Neuronal stem cell (in vitro differentiated cells): ENCODE measurements at regions not wholly inside any gene's neighbourhood (a gene's known extent, or its start where the extent isn't known, plus 50 kb on each side); places are given as distances from the start of the nearest gene placed in this dataset.

Source experiments
- DNase-seq: peaks from one replicate; pipeline ENCODE4 v3.0.0-alpha.2; 2013; ENCODE audit warnings: low spot score
- H2AFZ ChIP-seq: one replicate; pipeline ENCODE4 v1.6.1; 2013; ENCODE audit warnings: mild to moderate bottlenecking, low read length, inconsistent platforms
- H2AK5ac ChIP-seq: 2 replicates; pipeline ENCODE4 v1.6.1; 2013; ENCODE audit warnings: low read depth, mild to moderate bottlenecking, inconsistent platforms, low read length, moderate library complexity, mixed read lengths
- H2BK120ac ChIP-seq: 2 replicates; pipeline ENCODE4 v1.6.1; 2013; ENCODE audit warnings: low read depth, mild to moderate bottlenecking, inconsistent platforms, low read length, moderate library complexity, mixed read lengths
- H2BK12ac ChIP-seq: one replicate; pipeline ENCODE4 v1.6.1; 2013; ENCODE audit warnings: low read length, inconsistent platforms
- H2BK15ac ChIP-seq: 2 replicates; pipeline ENCODE4 v1.6.1; 2013; ENCODE audit warnings: mild to moderate bottlenecking, low read length, inconsistent platforms, mixed read lengths
- H2BK5ac ChIP-seq: one replicate; pipeline ENCODE4 v1.6.1; 2013; ENCODE audit warnings: inconsistent platforms, mild to moderate bottlenecking, low read length, moderate library complexity
- H3K14ac ChIP-seq: one replicate; pipeline ENCODE4 v1.6.1; 2013; ENCODE audit warnings: low read length, inconsistent platforms
- H3K18ac ChIP-seq: 2 replicates; pipeline ENCODE4 v1.6.1; 2013; ENCODE audit warnings: low read length, inconsistent platforms
- H3K23ac ChIP-seq: 2 replicates; pipeline ENCODE4 v1.6.1; 2013; ENCODE audit warnings: low read depth, mild to moderate bottlenecking, mixed read lengths, low read length, inconsistent platforms; ENCODE audit not compliant: poor library complexity
- H3K27ac ChIP-seq: replicated peaks from 3 replicates; pipeline ENCODE4 v1.5.1; 2013; ENCODE audit warnings: low read length, inconsistent platforms
- H3K27me3 ChIP-seq, 3 experiments: 2 replicates each; pipeline ENCODE4 v1.6.1; 2013; ENCODE audit warnings: low read length in 3 of 3, mild to moderate bottlenecking in 2 of 3, inconsistent platforms in 1 of 3, low read depth in 1 of 3, mixed read lengths in 1 of 3, moderate library complexity in 1 of 3; ENCODE audit not compliant: control insufficient read depth in 3 of 3, insufficient read depth in 3 of 3
- H3K36me3 ChIP-seq, 2 donors: replicated peaks in 1 of 2; 2 replicates each; pipeline ENCODE4 v1.6.1; 2013; ENCODE audit warnings: low read length in 2 of 2; ENCODE audit not compliant: control insufficient read depth in 2 of 2, insufficient read depth in 2 of 2
- H3K4ac ChIP-seq: 2 replicates; pipeline ENCODE4 v1.6.1; 2013; ENCODE audit warnings: inconsistent platforms, mild to moderate bottlenecking, low read length, moderate library complexity
- H3K4me1 ChIP-seq, 2 donors: 1 replicate in 1 of 2; 2 replicates in 1 of 2; pipeline ENCODE4 v1.6.1; 2013; ENCODE audit warnings: low read length in 2 of 2, low read depth in 1 of 2; ENCODE audit not compliant: control insufficient read depth in 2 of 2, insufficient read depth in 1 of 2
- H3K4me2 ChIP-seq: one replicate; pipeline ENCODE4 v1.6.1; 2013; ENCODE audit warnings: mild to moderate bottlenecking, low read length, inconsistent platforms; ENCODE audit not compliant: insufficient read depth, poor library complexity, severe bottlenecking
- H3K4me3 ChIP-seq, 2 donors: 2 replicates each; pipeline ENCODE4 v1.5.1; 2013; ENCODE audit warnings: low read length in 2 of 2, mild to moderate bottlenecking in 2 of 2, inconsistent platforms in 1 of 2, moderate library complexity in 1 of 2
- H3K79me1 ChIP-seq: one replicate; pipeline ENCODE4 v1.6.1; 2013; ENCODE audit warnings: low read depth, mild to moderate bottlenecking, inconsistent platforms, low read length, moderate library complexity
- H3K9ac ChIP-seq: one replicate; pipeline ENCODE4 v1.6.1; 2013; ENCODE audit warnings: mild to moderate bottlenecking, low read depth, low read length, inconsistent platforms; ENCODE audit not compliant: poor library complexity
- H3K9me3 ChIP-seq, 2 donors: replicated peaks in 1 of 2; 2 replicates each; pipeline versions ENCODE3 to v1.6.1; 2013; ENCODE audit warnings: low read length in 2 of 2, mild to moderate bottlenecking in 2 of 2, inconsistent platforms in 1 of 2, low read depth in 1 of 2, mixed read lengths in 1 of 2, moderate library complexity in 1 of 2; ENCODE audit not compliant: control insufficient read depth in 2 of 2, insufficient read depth in 1 of 2
- H4K8ac ChIP-seq: one replicate; pipeline ENCODE4 v1.6.1; 2013; ENCODE audit warnings: low read depth, mild to moderate bottlenecking, inconsistent platforms, low read length, moderate library complexity
- H4K91ac ChIP-seq: one replicate; pipeline ENCODE4 v1.6.1; 2013; ENCODE audit warnings: low read length, low read depth, mild to moderate bottlenecking, inconsistent platforms; ENCODE audit not compliant: poor library complexity
- WGBS, 2 donors: extraction: QIAGEN DNeasy Blood & Tissue Kit; methylation state at CpG; one replicate each; pipeline ENCODE4 v1.1.7; 2013; ENCODE audit warnings: missing lambda C conversion rate in 2 of 2, mixed read lengths in 1 of 2; ENCODE audit not compliant: insufficient read length in 2 of 2, insufficient replicate concordance in 1 of 2; ENCODE audit errors: extremely low coverage in 2 of 2; 5-methylcytosine and 5-hydroxymethylcytosine counted together

DNA sequence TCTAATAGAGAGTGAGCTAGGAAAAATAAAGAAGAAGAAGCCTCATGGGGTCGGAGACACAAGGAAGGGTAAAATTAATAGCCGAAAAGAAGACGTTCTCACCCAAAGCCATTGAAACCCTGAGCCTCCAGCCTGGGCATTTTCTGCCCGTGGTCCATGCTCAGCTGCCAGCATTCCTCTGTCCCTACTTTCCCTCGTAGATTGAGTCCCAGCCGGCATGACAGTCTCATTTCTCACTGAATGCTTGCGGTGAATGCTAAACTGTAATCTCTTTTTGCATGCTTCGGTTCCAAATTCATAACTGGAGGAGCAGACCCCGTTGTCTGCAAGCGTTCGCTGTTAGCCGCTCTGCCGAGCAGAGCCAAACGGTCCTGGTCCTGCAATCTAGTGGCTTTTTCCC is 54.0 kb upstream of the COX10 start:
- Histone ChIP-seq H3K4ac (no peak overlapping the region), H2BK12ac (no peak overlapping the region), H2BK5ac (no peak overlapping the region), H3K9ac (no peak overlapping the region), H3K18ac (no peak overlapping the region), H2BK120ac (no peak overlapping the region), H2BK15ac (no peak overlapping the region), H3K23ac (no peak overlapping the region), H4K8ac (no peak overlapping the region), H2AK5ac (no peak overlapping the region), H3K36me3 (no peaks in the 10 kb centered on the region), H3K14ac (no peak overlapping the region), H3K4me2 (no peak overlapping the region), H2AFZ (no peak overlapping the region), H3K4me3 (no peak overlapping the region), H3K79me1 (no peaks in the 10 kb centered on the region), H3K27ac (no peak overlapping the region), H3K9me3 (peaks cover 0 to 5% of the 10 kb centered on the region in 2 donors), H3K27me3 (no peaks in the 10 kb centered on the region), H4K91ac (no peak overlapping the region), H3K4me1 (peaks cover 0 to 10% of the 10 kb centered on the region in 2 donors)
- DNase-seq: no peak
- WGBS, 2 donors: no CpG with 5 or more reads among the region's 14 CpGs

DNA sequence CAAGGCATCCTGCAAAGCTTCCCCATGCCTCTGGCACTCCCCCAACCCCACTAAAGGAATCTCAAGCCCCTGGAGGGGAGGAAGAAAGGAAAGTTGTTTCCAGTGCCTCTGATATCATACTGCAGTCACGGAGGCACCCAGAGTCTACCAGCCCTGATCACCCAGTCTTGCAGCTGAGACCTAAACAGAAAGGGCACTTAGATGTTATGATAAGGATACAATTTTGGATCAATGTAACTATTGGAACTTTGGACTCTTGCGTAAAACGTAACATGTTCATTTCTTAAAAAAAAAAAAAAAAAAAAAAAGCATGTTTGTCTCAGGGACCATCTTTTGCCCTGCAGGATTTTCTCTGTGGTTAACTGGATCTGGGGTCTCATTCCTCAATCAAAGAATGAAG is 52.4 kb upstream of the COX10 start:
- no peak overlapping the region for H3K4me2 ChIP-seq
- H3K4ac ChIP-seq: no peak overlapping the region
- H2BK120ac ChIP-seq: no peak overlapping the region
- no peak overlapping the region for H2AFZ ChIP-seq
- no peak overlapping the region for H3K14ac ChIP-seq
- peaks cover 0 to 10% of the 10 kb centered on the region in 2 donors for H3K4me1 ChIP-seq
- peaks cover 0 to 5% of the 10 kb centered on the region in 2 donors for H3K9me3 ChIP-seq
- H4K8ac ChIP-seq: no peak overlapping the region
- no peaks in the 10 kb centered on the region for H3K36me3 ChIP-seq
- H3K27ac ChIP-seq: no peak overlapping the region
- no peak overlapping the region for H2BK5ac ChIP-seq
- no peak overlapping the region for H2BK15ac ChIP-seq
- DNase-seq: no peak
- no peak overlapping the region for H4K91ac ChIP-seq
- H3K79me1 ChIP-seq: no peaks in the 10 kb centered on the region
- H3K23ac ChIP-seq: no peak overlapping the region
- H3K18ac ChIP-seq: no peak overlapping the region
- no CpG with 5 or more reads among the region's 3 CpGs for whole genome bisulfite sequencing, 2 donors
- H3K4me3 ChIP-seq: no peak overlapping the region
- no peak overlapping the region for H3K9ac ChIP-seq
- H2BK12ac ChIP-seq: no peak overlapping the region
- H2AK5ac ChIP-seq: no peak overlapping the region
- no peaks in the 10 kb centered on the region for H3K27me3 ChIP-seq

DNA sequence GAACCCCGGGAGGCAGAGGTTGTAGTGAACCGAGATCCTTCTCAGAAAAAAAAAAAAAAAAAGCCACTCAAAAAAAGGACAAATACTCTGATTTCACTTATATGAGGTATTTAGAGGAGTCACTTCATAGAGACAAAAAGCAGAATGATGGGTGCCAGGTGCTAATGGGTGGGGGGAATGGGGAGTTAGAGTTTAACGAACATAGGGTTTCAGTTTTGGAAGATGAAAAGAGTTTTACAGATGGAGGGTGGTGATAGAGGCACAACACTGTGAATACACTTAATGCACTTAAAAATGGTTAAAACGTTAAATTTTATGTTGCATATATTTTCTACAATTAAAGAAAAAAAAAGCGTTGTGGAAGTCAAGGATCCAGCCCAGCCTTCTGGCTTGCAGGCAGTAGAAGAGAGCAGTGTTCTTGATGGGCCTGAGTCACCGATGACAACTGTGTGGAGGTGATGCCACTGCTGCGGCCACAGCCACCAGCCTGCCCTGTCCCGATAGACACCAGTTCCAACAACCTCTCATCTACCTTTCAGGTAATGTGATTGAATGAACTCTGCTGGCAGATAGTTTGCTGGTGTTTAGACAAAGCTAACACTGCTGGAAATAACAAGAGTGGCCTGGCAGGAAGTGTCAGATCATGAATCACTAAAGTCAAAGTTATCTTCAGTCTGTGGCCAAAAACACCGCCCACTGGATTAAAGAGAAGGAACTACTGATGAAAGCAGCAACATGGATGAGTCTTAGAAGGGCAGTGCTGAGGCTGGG is 49.9 kb upstream of the COX10 start:
- Histone ChIP-seq H4K91ac (no peak overlapping the region), H3K4me1 (peaks cover 0 to 10% of the 10 kb centered on the region in 2 donors), H3K23ac (peak overlapping the region; percentile 89), H3K9me3 (peaks cover 0 to 5% of the 10 kb centered on the region in 2 donors), H2BK120ac (no peak overlapping the region), H2AK5ac (no peak overlapping the region), H3K9ac (no peak overlapping the region), H3K79me1 (no peaks in the 10 kb centered on the region), H3K4me2 (no peak overlapping the region), H3K14ac (no peak overlapping the region), H3K4me3 (no peak overlapping the region), H2BK15ac (no peak overlapping the region), H2AFZ (no peak overlapping the region), H2BK12ac (no peak overlapping the region), H3K27ac (no peak overlapping the region), H4K8ac (no peak overlapping the region), H3K18ac (no peak overlapping the region), H3K4ac (no peak overlapping the region), H3K27me3 (no peaks in the 10 kb centered on the region), H2BK5ac (no peak overlapping the region), H3K36me3 (peaks cover 0 to 3% of the 10 kb centered on the region in 2 donors)
- no peak for DNase-seq
- no CpG with 5 or more reads among the region's 9 CpGs for WGBS, 2 donors
